ENCODE measurements at regions not wholly inside any gene's neighbourhood (a gene's known extent, or its start where the extent isn't known, plus 50 kb on each side); places are given as distances from the start of the nearest gene placed in this dataset.
A peak's percentile ranks its signal among the peaks of the same experiment; 100 is the strongest.

GRCh38 chr9:115635680-115636383 lies 517.8 kb upstream of the PAPPA start:
- no peak for FAIRE-seq
- DNase-seq (ENCODE audit: insufficient read length, low spot score): no peak

GRCh38 chr9:115636596-115636995 lies 517.0 kb upstream of the PAPPA start:
- DNase-seq (ENCODE audit: insufficient read length, low spot score): no peak
- no peak for FAIRE-seq

- FAIRE-seq (no peak), DNase-seq (ENCODE audit: insufficient read length, low spot score) (no peak)
Measured at GRCh38 chr9:115637661-115638060, 515.9 kb upstream of the PAPPA start.

- no peak for FAIRE-seq
Measured at GRCh38 chr9:115640887-115641286, 512.7 kb upstream of the PAPPA start.

GRCh38 chr9:115642285-115642684 lies 511.3 kb upstream of the PAPPA start:
- no peak for DNase-seq (ENCODE audit: insufficient read length, low spot score)
- no peak for FAIRE-seq

More at GRCh38 chr9:115640887-115641286, 512.7 kb upstream of the PAPPA start:
- DNase-seq (ENCODE audit: insufficient read length, low spot score): no peak

- no peak for FAIRE-seq
Measured at GRCh38 chr9:115643948-115644727, 509.5 kb upstream of the PAPPA start.

GRCh38 chr9:115649991-115650472 lies 503.6 kb upstream of the PAPPA start:
- DNase-seq (ENCODE audit: insufficient read length, low spot score) (no peak), FAIRE-seq (no peak)

More at GRCh38 chr9:115643948-115644727, 509.5 kb upstream of the PAPPA start:
- DNase-seq (ENCODE audit: insufficient read length, low spot score): no peak

- no peak for DNase-seq (ENCODE audit: insufficient read length, low spot score)
Measured at GRCh38 chr9:115650768-115651167, 502.8 kb upstream of the PAPPA start.

GRCh38 chr9:115651461-115651860 lies 502.1 kb upstream of the PAPPA start:
- FAIRE-seq: no peak
- DNase-seq (ENCODE audit: insufficient read length, low spot score): no peak

More at GRCh38 chr9:115650768-115651167, 502.8 kb upstream of the PAPPA start:
- no peak for FAIRE-seq

GRCh38 chr9:115653171-115653606 lies 500.4 kb upstream of the PAPPA start:
- no peak for FAIRE-seq

GRCh38 chr9:115657695-115658094 lies 495.9 kb upstream of the PAPPA start:
- no peak for DNase-seq (ENCODE audit: insufficient read length, low spot score)
- no peak for FAIRE-seq

More at GRCh38 chr9:115653171-115653606, 500.4 kb upstream of the PAPPA start:
- no peak for DNase-seq (ENCODE audit: insufficient read length, low spot score)

- FAIRE-seq (no peak), DNase-seq (ENCODE audit: insufficient read length, low spot score) (no peak)
Measured at GRCh38 chr9:115665519-115665918, 488.1 kb upstream of the PAPPA start.

- FAIRE-seq: peak; percentile 67
- DNase-seq (ENCODE audit: insufficient read length, low spot score): no peak
Measured at GRCh38 chr9:115668521-115668920, 485.1 kb upstream of the PAPPA start.

GRCh38 chr9:115671236-115671962 lies 482.2 kb upstream of the PAPPA start:
- FAIRE-seq (no peak), DNase-seq (ENCODE audit: insufficient read length, low spot score) (no peak)

- no peak for FAIRE-seq
Measured at GRCh38 chr9:115671963-115672305, 481.7 kb upstream of the PAPPA start.

GRCh38 chr9:115672477-115673316 lies 480.9 kb upstream of the PAPPA start:
- peak; percentile 50 for DNase-seq (ENCODE audit: insufficient read length, low spot score)
- FAIRE-seq: no peak

More at GRCh38 chr9:115671963-115672305, 481.7 kb upstream of the PAPPA start:
- DNase-seq (ENCODE audit: insufficient read length, low spot score): no peak

- DNase-seq (ENCODE audit: insufficient read length, low spot score): no peak
- no peak for FAIRE-seq
Measured at GRCh38 chr9:115673599-115673998, 480.0 kb upstream of the PAPPA start.

- no peak for FAIRE-seq
- DNase-seq (ENCODE audit: insufficient read length, low spot score): no peak
Measured at GRCh38 chr9:115674091-115674490, 479.5 kb upstream of the PAPPA start.

GRCh38 chr9:115675834-115676233 lies 477.8 kb upstream of the PAPPA start:
- FAIRE-seq (no peak), DNase-seq (ENCODE audit: insufficient read length, low spot score) (no peak)

GRCh38 chr9:115680231-115680630 lies 473.4 kb upstream of the PAPPA start:
- FAIRE-seq: no peak
- no peak for DNase-seq (ENCODE audit: insufficient read length, low spot score)
